ENCODE measurements at regions not wholly inside any gene's neighbourhood (a gene's known extent, or its start where the extent isn't known, plus 50 kb on each side); places are given as distances from the start of the nearest gene placed in this dataset.

DNA sequence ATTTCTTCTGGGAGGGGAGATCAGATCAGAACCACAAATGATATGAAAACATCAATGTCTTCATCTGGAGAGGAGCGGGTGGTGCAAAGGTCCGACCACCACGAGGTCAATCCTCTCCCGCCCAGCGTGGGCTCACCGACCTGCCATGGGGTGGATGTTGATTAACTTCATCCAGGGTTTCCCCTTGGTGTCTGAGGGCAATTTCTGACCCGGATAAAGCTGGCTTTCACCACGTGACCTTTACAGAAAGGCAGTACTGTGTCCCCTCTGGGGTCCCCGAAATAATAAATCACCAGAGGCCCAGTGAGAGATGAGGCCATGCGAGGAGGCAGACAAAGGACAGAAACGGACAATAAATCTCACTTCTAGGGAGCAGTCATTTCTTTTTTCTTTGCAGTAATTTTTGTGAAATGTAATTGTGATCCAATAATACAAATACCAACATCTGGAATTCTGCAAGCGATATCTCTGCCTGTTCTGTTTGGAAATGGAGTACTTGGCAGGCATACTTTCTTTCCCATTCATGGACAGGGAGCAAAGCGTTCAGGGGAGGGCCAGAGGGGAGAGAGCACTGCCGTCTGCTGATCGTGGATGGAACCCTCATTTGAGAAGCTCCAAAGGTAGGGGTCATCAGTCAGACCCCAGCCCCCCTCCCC is 55.1 kb upstream of the APCDD1L start:
- no peak for TF ChIP-seq HDGF (IDR thresholded peaks at IDR 0.05; ENCODE audit: borderline replicate concordance)
- TF ChIP-seq FOXK2 (IDR thresholded peaks at IDR 0.05), result no peak
- TF ChIP-seq SUZ12 (IDR thresholded peaks at IDR 0.05), result no peak
- no peak for TF ChIP-seq FOXM1 (IDR thresholded peaks at IDR 0.05; ENCODE audit: borderline replicate concordance)
- TF ChIP-seq LEF1 (IDR thresholded peaks at IDR 0.05; ENCODE audit: borderline replicate concordance), result no peak
- no peak for TF ChIP-seq ZNF384 (IDR thresholded peaks at IDR 0.05)
- no peak for TF ChIP-seq ARNT (IDR thresholded peaks at IDR 0.05)
- TF ChIP-seq, protein P1, sequence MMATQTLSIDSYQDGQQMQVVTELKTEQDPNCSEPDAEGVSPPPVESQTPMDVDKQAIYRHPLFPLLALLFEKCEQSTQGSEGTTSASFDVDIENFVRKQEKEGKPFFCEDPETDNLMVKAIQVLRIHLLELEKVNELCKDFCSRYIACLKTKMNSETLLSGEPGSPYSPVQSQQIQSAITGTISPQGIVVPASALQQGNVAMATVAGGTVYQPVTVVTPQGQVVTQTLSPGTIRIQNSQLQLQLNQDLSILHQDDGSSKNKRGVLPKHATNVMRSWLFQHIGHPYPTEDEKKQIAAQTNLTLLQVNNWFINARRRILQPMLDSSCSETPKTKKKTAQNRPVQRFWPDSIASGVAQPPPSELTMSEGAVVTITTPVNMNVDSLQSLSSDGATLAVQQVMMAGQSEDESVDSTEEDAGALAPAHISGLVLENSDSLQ (IDR thresholded peaks at IDR 0.05), result no peak
- TF ChIP-seq FOXA1 (IDR thresholded peaks at IDR 0.05), result no peak
